HG02610 (cell line): ENCODE measurements at regions not wholly inside any gene's neighbourhood (a gene's known extent, or its start where the extent isn't known, plus 50 kb on each side); places are given as distances from the start of the nearest gene placed in this dataset.
"Not testable (repeated sequence)": the region's sequence is repeated elsewhere in the genome, so short reads cannot be mapped to it uniquely, and the experiment has no call there.

Experiments used
- ATAC-seq: cut with Tn5 transposase; IDR thresholded peaks from one replicate; pipeline ENCODE4 v1.9.1; 2021; ENCODE audit warnings: mild to moderate bottlenecking, moderate library complexity; ENCODE audit not compliant: unreplicated experiment

DNA sequence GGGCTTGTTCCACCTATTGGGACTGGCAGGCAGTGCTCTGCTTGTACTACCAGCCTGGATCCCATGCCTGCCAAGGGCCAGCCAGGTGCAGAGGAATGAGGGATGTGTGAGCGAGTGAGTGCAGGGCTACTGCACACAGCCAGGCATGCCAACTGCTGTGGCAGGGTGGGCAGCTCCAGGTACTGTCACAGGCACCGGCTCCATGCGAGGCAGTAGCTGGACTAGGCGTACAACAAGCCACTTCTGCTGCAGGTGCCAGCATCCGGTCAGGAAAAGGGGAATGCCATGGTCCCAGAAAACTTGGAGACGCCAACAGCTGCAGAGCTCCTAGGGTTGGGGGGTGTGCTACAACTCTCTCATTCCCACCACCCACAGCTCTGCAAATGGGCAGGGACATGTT lies 1356.7 kb downstream of the SI start:
- ATAC-seq, result no peak

DNA sequence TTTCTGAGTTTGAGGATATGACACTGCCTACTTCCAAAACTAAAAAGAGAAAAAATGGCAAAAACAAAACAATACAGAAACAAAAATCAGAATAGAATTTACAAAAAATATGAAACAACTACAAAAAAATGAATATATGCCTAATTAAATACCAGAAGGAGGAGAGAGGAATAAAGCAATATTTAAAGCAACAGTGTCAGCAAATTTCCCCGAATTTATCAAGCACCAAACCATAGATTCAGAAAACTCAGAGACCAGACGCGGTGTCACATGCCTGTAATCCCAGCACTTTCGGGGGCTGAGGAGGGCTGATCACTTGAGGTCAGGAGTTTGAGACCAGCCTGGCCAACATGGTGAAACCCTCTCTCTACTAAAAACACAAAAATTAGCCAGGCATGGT lies 1360.9 kb downstream of the SI start:
- ATAC-seq, result no peak

DNA sequence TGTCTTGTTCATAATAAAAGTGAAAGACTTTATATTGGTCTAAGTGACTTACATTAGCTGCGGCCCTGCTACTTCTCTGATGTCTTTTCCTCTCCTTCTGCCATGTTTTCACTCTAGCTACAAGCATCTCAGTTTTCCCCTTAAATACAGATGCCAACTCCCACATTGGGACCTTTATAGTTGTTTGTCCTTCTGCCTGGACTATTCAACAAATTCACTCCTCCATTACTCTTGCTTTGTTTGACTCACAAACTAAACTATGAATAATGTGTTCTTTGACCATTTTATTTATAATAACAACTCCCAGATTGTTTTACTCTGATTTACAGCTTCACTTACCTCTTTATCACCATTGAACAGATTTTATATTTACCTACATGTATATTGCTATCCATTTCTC lies 1369.9 kb downstream of the SI start:
- no peak for ATAC-seq

DNA sequence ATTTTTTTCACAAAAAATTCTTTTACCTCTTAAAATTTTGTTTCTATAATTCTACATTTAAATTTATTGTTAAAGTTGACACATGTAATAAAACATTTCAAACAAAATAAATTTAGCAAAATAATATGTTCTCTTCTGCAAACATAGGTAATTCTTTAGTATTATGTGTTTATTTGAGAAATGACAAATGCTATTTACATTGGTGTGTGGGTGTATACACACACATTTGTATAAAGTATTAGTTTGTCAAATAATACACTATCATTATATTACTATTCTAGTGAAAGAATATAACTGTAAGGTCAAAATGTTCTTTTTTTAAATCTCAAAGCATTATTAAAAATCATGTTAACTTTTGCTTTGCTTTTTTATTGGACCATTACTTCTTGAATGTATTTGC lies 1370.6 kb downstream of the SI start:
- ATAC-seq, result no peak

DNA sequence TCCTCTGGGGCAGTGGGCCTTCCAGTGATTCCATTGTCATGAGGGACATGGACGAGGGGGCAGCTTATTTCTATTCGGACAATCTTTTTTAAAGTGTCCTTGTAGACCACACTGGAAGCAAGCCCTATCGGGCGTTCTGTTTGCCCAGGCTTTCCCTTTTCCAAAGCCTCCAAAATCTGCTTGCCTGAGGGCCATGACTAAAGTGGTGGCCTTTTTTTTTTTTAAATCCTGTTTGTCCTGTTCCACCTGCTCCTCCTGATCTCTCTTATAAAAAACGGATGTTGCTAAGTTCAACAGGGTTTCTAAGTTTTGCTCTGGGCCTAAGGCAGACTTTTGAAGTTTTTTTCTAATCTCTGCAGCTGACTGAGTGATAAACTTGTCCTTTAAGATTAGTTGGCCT lies 1380.1 kb downstream of the SI start:
- not testable (repeated sequence) for ATAC-seq

DNA sequence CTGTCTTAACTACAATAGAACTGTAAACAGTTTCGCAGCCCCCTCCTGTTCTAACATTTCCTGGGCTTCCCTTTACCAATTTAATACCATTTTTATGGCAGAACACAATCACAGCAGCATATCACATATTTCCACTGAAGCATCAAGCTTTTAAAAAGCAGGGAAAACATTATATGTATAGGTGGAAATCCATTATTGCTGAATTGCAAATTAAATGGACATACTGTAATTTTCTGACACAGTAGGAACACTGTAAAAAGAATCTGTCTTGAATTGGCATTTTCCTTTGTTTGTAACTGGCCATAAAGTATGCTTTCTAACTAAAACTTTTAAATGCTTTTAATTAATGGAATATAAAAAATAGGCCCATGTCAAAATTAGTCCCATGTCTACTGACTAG lies 1385.8 kb downstream of the SI start:
- no peak for ATAC-seq

DNA sequence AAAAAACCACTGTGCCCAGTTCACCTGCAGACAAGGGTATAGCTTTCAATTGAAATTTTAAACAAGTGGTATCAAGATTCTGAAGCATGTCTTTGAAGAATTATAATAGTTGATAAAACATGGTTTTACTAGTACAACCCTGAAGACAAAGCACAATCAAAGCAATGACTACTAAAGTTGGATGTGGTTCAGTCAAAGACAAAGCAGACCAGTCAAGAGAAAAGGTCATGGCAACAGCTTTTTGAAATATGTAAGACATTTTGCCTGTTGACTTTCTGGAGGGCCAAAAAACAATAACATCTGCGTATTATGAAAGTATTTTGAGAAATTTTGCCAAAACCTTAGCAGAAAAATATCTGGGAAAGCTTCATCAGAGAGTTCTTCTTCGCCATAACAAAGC lies 1393.6 kb downstream of the SI start:
- ATAC-seq, result no peak

DNA sequence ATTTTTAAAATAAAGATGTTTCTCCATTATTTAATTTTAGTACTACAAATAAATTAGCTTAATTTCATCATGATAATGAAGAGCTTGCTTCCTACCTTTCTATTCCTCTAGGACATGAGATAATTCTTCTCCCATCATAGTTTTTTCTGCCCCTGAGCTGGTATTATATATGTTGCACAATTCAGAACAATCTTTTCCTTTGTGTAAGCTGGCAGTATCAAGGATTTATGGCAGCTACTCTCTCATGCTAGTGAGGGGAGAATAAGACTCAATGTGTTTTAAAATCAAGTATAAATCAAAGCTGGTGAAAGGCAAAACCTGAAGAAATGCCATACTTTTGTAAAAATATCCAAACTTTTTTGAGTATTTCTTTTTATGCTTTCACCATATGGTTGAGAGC lies 1405.3 kb downstream of the SI start:
- ATAC-seq, result no peak

DNA sequence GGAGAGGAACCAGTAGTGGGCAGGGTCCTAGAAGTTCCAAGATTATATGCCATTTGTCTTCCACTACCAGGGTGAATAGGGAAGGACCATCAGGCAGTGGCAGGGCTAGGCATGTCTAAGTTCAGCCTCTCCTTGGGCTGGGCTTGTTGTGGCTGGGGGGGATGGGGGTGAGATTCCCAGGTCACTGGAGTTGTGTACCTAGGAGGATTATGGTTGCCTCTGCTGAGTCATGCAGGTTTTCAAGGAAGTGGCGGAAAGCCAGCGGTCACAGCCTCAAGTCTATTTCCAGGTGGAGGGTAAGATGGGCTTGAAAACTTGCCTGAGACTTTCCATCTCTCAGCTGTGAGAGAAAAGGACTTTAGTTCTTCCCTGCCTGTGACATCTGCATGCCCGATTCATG lies 1407.1 kb downstream of the SI start:
- no peak for ATAC-seq

DNA sequence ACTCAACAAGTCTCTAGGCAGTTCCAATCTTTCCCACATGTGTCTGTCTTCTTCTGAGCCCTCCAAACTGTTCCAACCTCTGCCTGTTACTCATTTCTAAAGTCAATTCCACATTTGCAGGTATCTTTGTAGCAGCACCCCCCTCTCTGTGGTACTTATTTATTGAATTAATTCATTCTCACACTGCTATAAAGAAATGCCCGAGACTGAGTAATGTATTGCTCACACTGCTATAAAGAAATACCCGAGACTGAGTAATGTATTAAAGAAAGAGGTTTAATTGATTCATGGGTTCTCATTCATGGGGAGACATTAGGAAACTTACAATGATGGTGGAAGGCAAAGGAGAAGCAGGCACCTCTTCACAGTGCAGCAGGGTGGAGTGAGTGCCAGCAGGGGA lies 1413.8 kb downstream of the SI start:
- ATAC-seq, result no peak

DNA sequence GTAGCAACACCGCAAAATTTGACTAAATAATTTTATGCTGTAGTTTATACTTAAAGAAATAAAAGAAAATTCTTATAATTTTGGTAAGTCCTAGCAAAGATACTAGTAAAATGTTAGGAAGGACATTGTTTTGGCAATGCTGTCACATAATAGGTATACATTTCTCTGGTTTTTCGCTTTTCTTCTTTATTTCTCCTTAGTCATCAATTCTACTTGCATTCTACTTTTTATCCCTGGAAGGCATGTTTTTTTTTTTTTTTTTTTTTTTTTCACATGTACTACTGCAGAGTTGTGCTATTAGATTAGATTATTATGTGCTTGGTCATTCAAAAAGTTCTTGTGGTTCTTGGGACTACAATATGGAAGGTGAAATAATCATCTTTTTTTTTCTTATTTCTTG lies 1421.2 kb downstream of the SI start:
- ATAC-seq, result no peak

DNA sequence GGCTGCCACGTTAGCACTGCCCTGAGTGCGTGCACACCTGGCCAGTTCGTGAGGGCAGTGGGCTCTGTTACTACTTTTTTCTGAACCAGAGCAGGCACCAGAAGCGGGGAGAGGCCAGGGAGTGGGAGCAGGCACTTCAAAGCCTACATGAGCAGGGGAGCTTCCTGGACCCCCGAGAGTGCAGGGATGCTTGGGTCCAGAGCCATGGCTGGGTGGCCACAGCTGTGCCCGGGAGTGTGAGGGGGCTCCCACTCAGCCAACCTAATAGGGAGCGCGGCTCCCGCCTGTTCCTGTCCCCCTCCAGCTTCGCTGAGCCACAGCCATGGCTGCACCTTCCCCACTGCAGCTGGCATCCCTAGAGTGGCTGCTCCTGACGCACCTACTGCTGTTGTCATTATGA lies 1423.3 kb downstream of the SI start:
- ATAC-seq, result no peak

DNA sequence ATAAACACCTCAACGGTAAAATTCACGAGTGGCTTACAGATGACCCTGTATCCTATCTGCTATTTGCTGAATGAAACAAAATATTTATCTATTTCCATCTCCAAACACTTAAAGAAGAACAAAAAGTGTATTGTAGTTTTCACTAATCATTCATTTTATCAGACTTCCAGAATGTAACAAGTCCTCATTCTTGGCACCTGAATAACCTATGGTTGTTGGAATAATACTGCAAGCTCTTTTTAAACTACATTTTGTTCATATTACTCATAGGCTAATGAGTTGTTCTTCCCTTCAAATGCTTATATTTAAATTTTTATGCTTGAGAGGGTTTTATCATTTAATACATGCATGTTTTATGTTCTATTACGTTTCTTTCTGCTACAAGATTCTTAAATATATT lies 1434.1 kb downstream of the SI start:
- ATAC-seq, result no peak

DNA sequence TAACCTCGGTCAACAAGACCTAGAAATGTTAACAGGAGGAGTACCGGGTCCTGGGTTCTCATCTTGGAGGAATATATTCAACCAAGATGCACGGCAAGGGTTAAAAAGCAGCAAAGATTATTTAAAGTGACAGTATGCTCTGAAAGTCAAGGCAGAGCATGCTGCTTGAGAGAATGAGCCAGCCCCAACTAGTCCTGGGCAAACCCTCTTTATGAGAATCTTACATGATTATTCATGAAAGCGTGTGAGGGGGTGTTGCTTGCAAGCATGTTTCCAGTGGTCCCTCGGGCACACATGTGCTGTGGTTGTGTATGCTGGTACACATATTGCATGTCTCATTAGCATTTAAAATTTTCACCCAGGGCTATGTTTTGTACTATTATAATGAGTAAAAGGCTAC lies 1445.6 kb downstream of the SI start:
- no peak for ATAC-seq

DNA sequence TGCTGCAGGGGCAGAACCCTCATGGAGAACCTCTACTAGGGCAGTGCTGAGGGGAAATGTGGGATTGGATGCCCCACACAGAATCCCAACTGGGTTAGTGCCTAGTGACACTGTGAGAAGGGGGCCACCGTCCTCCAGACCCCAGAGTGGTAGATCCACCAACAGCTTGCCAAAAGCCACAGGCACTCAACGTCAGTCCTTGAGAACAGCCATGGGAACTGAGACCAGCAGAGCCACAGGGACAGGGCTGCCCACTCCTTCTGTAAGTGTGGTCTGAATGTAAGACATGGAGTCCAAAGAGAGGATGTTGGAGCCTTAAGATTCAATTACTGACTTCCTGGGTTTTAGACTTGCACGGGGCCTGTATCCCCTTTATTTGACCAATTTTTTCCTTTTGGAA lies 1451.5 kb downstream of the SI start:
- ATAC-seq, result no peak

DNA sequence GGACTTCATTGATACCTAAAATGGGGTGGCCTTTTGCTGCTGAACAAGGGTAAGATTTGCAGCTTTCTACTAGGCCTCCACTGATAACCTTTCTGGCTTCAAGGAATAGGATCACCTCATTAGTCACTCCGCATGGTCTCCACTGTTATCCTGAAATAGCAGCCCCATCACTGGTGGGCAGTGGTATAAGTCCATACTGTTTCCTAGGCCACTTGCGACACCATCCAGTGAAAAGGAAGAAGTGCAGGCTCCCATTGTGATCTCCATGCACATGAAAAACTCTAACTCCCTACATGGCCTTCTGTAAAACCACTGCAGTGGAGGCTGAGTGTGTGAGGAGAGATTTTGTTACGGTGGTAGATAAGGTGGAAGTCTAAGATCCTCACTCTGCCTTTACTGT lies 1455.9 kb downstream of the SI start:
- no peak for ATAC-seq

DNA sequence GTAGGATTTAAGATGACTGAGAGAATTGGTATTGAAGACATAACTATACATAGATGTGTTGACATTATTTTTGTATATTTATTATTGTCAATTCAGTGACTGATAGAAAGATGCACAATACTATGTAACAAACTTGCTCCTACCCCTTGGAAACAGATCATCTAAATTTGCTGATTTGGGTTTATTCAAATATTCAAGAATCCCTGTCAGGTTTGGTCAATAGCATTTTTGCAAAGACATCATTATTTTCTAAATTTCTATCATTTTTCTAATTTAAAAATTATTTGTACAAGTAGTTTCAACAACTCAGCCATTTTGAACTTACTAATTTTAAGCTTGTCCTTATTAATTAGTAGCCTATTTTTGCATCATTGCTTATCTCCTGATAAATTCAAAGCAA lies 1463.4 kb downstream of the SI start:
- no peak for ATAC-seq

DNA sequence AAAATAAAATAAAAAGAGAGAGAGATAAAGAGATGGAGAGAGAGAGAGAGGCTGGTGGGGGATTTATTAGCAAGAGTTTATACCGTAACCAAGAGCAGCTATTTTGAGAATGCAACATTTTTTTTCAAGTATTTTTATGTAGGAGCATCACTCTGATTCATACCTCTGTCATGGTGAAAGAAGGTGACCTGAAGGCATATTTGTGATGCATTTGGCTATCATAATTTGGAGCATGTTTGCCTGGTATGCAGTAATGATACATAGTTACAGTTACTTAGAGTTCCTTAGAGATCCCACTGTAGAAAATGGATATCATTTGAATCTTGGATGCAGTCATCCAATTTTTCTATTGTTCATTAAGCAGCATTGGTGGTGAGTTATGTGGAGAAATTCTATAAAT lies 1472.4 kb downstream of the SI start:
- ATAC-seq, result no peak

DNA sequence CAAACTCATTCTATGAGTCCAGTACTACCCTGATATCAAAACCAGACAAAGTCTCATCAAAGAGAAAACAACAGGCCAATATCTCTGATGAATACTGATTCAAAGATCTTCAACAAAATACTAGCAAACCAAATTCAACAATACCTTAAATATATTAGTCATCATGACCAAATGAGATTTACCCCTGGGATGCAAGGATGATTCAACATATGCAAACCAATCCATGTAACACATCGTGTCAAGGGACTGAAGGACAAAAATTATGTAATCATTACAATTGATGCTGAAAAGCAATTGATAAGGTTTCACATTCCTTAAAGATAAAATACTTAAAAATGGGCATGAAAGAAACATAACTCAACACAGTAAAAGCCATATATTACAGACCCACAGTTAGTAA lies 1476.9 kb downstream of the SI start:
- ATAC-seq, result no peak

DNA sequence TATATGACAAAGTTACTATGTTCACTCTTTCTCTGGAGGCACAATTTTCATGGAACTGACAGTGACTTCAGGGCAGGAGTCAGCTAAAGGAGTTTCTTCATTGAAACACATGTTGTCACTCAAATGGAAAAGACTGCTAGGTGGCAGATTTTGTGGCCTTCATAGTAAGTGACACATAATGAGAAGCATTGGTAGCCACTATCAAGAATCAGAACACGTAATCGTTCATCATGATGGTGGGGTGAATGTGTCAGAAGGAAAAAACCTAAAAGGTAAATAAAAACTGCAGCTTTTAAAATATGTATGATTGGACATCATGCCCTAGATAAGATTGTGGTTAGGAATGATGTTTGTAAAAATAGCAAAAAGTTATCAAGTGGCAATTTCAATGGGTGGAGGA lies 1491.0 kb downstream of the SI start:
- no peak for ATAC-seq

DNA sequence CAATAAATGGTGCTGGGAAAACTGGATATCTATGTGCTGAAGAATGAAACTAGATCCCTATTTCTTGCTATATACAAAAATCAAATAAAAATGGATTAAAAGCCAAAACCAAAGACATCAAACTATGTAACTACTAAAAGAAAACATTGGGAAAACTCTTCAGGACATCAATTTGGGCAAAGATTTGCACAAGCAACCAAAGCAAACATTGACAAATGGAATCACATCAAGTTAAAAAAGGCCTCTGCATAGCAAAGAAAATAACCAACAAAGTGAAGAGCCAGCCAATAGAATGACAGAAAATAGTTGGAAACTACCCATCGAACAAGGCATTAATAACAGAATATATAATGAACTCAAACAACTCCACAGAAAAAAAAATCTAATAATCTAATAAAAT lies 1495.3 kb downstream of the SI start:
- no peak for ATAC-seq

DNA sequence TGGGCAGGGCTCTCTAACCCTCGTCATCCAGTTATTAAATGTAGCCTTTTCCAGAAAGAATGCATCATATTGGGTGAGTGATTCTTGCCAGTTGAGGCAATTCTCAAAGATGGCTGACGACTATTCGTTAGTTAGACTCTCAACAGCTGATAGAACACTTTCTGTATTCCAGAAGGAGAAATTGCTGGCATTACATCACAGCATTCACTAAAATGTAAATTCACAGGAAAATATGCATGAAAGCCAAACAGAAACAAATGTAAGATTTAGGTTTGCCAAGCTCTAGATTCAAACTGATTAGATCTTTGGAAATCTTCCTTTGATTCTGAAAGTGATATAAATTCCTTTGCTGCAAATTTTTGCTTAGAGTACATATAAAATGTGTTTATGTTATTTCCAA lies 1501.0 kb downstream of the SI start:
- no peak for ATAC-seq

DNA sequence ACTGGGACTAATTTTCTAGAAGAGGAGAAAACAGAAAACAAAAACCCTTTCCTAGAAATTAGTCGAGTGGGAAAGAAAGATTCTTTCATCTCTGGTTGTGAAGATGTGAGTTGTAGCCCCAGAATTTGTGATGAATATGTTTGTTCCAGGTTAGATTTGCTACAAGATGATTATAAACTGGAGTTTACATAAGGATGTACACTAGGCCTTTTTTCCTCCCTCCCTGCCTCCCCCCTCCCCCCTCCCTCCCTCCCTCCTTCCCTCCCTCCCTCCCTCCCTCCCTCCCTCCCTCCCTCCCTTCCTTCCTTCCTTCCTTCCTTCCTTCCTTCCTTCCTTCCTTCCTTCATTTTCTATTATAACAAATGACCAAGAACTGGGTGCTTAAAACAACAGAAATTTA lies 1502.0 kb downstream of the SI start:
- no peak for ATAC-seq

DNA sequence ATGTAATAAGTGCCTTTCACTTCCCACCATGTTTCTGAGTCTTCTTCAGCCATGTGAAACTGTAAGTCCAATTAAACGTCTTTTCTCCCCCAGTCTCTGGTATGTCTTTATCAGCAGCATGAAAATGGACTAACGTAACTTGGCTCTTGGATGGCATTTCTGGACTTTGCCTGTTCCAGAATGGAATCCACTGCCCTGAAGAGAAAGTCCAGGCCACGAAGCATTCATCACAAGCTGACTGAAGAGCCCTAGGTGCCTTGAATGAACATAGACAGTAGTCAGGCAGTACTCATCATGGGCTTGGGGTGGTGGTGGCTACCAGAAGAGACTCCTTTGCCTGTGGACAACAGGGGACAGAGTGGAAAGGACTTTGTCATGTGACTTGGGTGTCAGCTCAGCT lies 1505.0 kb downstream of the SI start:
- no peak for ATAC-seq
